ENCODE measurements at regions not wholly inside any gene's neighbourhood (a gene's known extent, or its start where the extent isn't known, plus 50 kb on each side); places are given as distances from the start of the nearest gene placed in this dataset.

DNA sequence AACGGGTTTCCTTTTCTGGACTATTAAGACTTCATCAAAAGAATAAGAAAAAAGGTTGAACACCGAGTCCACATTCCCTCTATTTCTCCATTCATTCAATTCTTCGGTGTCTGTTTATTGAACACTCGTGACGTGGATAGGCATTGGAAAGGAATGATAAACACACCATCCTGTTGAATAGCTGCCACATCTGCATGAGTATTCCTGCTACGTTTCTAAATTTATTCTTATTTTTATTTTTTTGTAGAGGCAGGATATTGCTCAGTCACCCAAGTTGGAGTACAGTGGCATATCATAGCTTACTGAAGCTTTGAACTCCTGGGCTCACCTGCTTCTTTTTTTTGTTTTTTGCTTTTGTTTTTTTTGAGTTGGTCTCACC is 80.8 kb upstream of the CIBAR2 start:
- Histone ChIP-seq H4K20me1 (ENCODE audit: insufficient read depth, low read length) (peaks cover 63% of the 10 kb centered on the region), H3K4me2 (ENCODE audit: low read length) (peak overlapping the region; percentile 14), H3K4me3 (ENCODE audit: insufficient read depth, low read depth, low read length) (no peak overlapping the region), H3K27ac (ENCODE audit: low read depth, low read length) (no peak overlapping the region), H3K4me1 (ENCODE audit: insufficient read depth, low read length) (no peaks in the 10 kb centered on the region), H3K79me2 (ENCODE audit: insufficient read depth, low read length) (peaks cover 25% of the 10 kb centered on the region), H3K9ac (ENCODE audit: low read length) (no peak overlapping the region), H3K9me3 (ENCODE audit: insufficient read depth, low read depth, low read length) (no peaks in the 10 kb centered on the region), H2AFZ (ENCODE audit: low read depth, low read length) (no peak overlapping the region), H3K27me3 (ENCODE audit: insufficient read depth, low read length) (no peaks in the 10 kb centered on the region), H3K36me3 (ENCODE audit: insufficient read depth, low read length) (no peaks in the 10 kb centered on the region)
- H3K4me1 Mint-ChIP-seq (ENCODE audit: low read depth, unreplicated experiment): peaks cover 24% of the 10 kb centered on the region
- H3K9me3 Mint-ChIP-seq (ENCODE audit: unreplicated experiment): peaks cover 6% of the 10 kb centered on the region
- no peak overlapping the region for H3K4me3 Mint-ChIP-seq (ENCODE audit: unreplicated experiment)
- H3K36me3 Mint-ChIP-seq (ENCODE audit: low read depth, unreplicated experiment): peaks cover 3% of the 10 kb centered on the region
- no peak for TF ChIP-seq EZH2 (IDR thresholded peaks at IDR 0.05; ENCODE audit: insufficient read depth, low read length)
- TF ChIP-seq, protein P1, sequence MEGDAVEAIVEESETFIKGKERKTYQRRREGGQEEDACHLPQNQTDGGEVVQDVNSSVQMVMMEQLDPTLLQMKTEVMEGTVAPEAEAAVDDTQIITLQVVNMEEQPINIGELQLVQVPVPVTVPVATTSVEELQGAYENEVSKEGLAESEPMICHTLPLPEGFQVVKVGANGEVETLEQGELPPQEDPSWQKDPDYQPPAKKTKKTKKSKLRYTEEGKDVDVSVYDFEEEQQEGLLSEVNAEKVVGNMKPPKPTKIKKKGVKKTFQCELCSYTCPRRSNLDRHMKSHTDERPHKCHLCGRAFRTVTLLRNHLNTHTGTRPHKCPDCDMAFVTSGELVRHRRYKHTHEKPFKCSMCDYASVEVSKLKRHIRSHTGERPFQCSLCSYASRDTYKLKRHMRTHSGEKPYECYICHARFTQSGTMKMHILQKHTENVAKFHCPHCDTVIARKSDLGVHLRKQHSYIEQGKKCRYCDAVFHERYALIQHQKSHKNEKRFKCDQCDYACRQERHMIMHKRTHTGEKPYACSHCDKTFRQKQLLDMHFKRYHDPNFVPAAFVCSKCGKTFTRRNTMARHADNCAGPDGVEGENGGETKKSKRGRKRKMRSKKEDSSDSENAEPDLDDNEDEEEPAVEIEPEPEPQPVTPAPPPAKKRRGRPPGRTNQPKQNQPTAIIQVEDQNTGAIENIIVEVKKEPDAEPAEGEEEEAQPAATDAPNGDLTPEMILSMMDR (IDR thresholded peaks at IDR 0.05; ENCODE audit: insufficient read depth, low read depth, low read length): no peak
- peak; percentile 51 for DNase-seq (ENCODE audit: low read depth)
- FAIRE-seq: no peak
- no peak overlapping the region for H3K27ac Mint-ChIP-seq (ENCODE audit: unreplicated experiment)
- no peaks in the 10 kb centered on the region for H3K27me3 Mint-ChIP-seq (ENCODE audit: low read depth, unreplicated experiment)

DNA sequence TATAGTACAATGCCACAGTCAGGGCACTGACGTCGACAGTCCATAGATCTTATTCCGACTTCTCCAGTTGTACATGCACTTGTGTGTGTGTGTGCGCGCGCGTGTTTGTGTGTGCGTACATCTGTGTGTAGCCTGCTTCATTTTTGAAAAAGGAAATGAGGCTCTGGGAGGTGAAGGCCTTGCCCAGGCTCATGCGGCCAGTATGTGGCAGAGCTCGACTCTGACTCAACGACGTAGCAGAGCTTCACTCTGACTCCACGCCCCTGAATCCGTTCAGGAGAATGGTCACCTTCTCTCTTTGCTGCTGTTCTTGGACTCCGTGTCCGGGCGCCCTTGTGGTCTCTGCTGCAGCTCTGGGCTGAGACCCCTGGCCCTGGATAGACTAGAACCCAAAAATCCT is 81.6 kb upstream of the CIBAR2 start:
- H3K27ac Mint-ChIP-seq (ENCODE audit: unreplicated experiment): peak overlapping the region; percentile 50
- H3K79me2 ChIP-seq (ENCODE audit: insufficient read depth, low read length): peaks cover 29% of the 10 kb centered on the region
- TF ChIP-seq EZH2 (IDR thresholded peaks at IDR 0.05; ENCODE audit: insufficient read depth, low read length): no peak
- TF ChIP-seq, protein P1 (IDR thresholded peaks at IDR 0.05; ENCODE audit: insufficient read depth, low read depth, low read length): no peak
- no peaks in the 10 kb centered on the region for H3K27me3 ChIP-seq (ENCODE audit: insufficient read depth, low read length)
- H2AFZ ChIP-seq (ENCODE audit: low read depth, low read length): no peak overlapping the region
- FAIRE-seq (no peak), DNase-seq (ENCODE audit: low read depth) (no peak)
- peaks cover 26% of the 10 kb centered on the region for H3K4me1 Mint-ChIP-seq (ENCODE audit: low read depth, unreplicated experiment)
- no peak overlapping the region for H3K27ac ChIP-seq (ENCODE audit: low read depth, low read length)
- H3K9me3 Mint-ChIP-seq (ENCODE audit: unreplicated experiment): peaks cover 6% of the 10 kb centered on the region
- H3K9me3 ChIP-seq (ENCODE audit: insufficient read depth, low read depth, low read length): no peaks in the 10 kb centered on the region
- no peaks in the 10 kb centered on the region for H3K4me1 ChIP-seq (ENCODE audit: insufficient read depth, low read length)
- H3K36me3 Mint-ChIP-seq (ENCODE audit: low read depth, unreplicated experiment): peaks cover 3% of the 10 kb centered on the region
- H3K4me2 ChIP-seq (ENCODE audit: low read length): no peak overlapping the region
- no peaks in the 10 kb centered on the region for H3K27me3 Mint-ChIP-seq (ENCODE audit: low read depth, unreplicated experiment)
- H3K4me3 ChIP-seq (ENCODE audit: insufficient read depth, low read depth, low read length): no peak overlapping the region
- H3K9ac ChIP-seq (ENCODE audit: low read length): no peak overlapping the region
- H3K4me3 Mint-ChIP-seq (ENCODE audit: unreplicated experiment): no peak overlapping the region
- H3K36me3 ChIP-seq (ENCODE audit: insufficient read depth, low read length): no peaks in the 10 kb centered on the region
- H4K20me1 ChIP-seq (ENCODE audit: insufficient read depth, low read length): peaks cover 60% of the 10 kb centered on the region

DNA sequence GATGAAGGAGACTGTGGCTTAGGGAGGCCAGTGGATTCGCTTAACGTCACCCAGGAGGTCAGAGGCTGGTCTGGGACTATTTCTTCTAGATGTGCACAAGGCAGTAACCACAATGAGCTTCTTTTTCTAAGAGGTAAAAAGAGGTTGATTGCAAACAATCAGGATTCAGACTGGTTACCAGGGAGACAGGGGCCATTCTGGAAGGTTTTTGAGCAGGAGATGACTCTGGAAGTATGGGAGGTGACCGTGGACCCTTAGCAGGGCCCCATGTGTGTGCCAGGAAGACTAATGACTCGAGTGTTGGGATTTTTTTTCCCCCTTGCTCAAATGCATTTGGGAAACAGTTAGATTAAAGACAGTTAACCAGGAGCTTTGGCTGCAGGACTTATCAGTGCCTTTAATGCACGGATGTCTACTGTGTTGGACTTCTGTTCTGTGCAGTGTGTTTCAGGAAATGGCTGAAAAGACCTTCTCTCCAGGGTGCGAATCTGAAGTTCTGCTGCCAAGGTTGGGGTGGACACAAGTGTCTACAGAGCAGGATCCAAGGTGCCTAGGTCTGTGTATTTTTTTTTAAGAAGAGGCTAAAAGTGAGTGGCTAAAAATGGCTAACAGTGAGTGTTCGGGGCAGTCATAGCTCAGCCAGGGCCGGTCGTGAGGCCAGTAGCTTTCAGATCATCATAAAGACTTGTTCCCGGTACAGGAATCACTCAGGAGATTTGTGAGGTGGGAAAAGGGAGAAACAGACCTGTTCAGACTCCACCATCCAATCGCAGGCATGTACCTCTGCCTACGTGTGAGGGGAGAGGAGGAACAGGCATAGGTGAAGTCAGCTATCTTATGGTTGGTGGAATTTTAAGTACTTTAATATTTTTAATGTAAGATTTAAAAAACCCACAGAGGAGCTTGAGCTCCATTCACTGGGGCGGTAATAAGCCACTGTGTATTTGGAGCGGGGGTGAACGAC is 82.3 kb upstream of the CIBAR2 start:
- Histone ChIP-seq H3K4me2 (ENCODE audit: low read length) (no peak overlapping the region), H4K20me1 (ENCODE audit: insufficient read depth, low read length) (peaks cover 60% of the 10 kb centered on the region), H3K27me3 (ENCODE audit: insufficient read depth, low read length) (no peaks in the 10 kb centered on the region), H3K79me2 (ENCODE audit: insufficient read depth, low read length) (peaks cover 30% of the 10 kb centered on the region), H3K4me3 (ENCODE audit: insufficient read depth, low read depth, low read length) (no peak overlapping the region), H3K9me3 (ENCODE audit: insufficient read depth, low read depth, low read length) (no peaks in the 10 kb centered on the region), H3K4me1 (ENCODE audit: insufficient read depth, low read length) (no peaks in the 10 kb centered on the region), H3K36me3 (ENCODE audit: insufficient read depth, low read length) (no peaks in the 10 kb centered on the region), H2AFZ (ENCODE audit: low read depth, low read length) (no peak overlapping the region), H3K27ac (ENCODE audit: low read depth, low read length) (no peak overlapping the region), H3K9ac (ENCODE audit: low read length) (no peak overlapping the region)
- no peak overlapping the region for H3K4me3 Mint-ChIP-seq (ENCODE audit: unreplicated experiment)
- H3K9me3 Mint-ChIP-seq (ENCODE audit: unreplicated experiment): peaks cover 6% of the 10 kb centered on the region
- H3K27me3 Mint-ChIP-seq (ENCODE audit: low read depth, unreplicated experiment): no peaks in the 10 kb centered on the region
- DNase-seq (ENCODE audit: low read depth): no peak
- peaks cover 22% of the 10 kb centered on the region for H3K4me1 Mint-ChIP-seq (ENCODE audit: low read depth, unreplicated experiment)
- no peak overlapping the region for H3K27ac Mint-ChIP-seq (ENCODE audit: unreplicated experiment)
- FAIRE-seq: no peak
- peaks cover 3% of the 10 kb centered on the region for H3K36me3 Mint-ChIP-seq (ENCODE audit: low read depth, unreplicated experiment)
- TF ChIP-seq EZH2 (IDR thresholded peaks at IDR 0.05; ENCODE audit: insufficient read depth, low read length): no peak
- TF ChIP-seq, protein P1 (IDR thresholded peaks at IDR 0.05; ENCODE audit: insufficient read depth, low read depth, low read length): no peak
